ENCODE measurements at regions not wholly inside any gene's neighbourhood (a gene's known extent, or its start where the extent isn't known, plus 50 kb on each side); places are given as distances from the start of the nearest gene placed in this dataset.

DNA sequence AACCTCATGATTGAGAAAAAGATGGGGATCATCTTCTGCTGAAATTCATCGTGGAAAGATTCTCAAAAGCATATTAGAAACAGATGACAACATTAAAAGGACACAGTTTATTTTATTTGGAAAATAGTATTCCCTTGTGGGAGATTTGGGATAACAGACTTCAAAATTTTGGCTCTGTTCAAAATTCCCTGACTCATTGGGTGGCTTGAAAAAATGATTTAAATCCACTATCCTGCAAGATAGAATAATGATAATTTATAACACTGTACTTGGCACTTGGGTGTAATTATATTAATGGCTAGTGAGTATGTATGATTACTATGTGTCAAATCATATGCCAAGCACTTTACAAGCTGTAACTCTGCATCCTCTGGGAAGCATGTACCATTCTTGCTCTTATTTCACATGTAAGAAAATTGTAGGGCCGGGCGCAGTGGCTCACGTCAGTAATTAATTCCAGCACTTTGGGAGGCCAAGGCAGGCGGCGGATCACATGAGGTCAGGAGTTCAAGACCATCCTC is 128.8 kb downstream of the LMNTD1 start:
- DNase-seq: no peak
- no peak for TF ChIP-seq CTCF (IDR thresholded peaks at IDR 0.05; ENCODE audit: partially characterized antibody, unreplicated experiment)
- H3K27ac Mint-ChIP-seq (ENCODE audit: unreplicated experiment): no peak overlapping the region
- H3K4me3 Mint-ChIP-seq (ENCODE audit: unreplicated experiment): no peak overlapping the region
- H3K4me1 Mint-ChIP-seq (ENCODE audit: low read depth, unreplicated experiment): peaks cover 2% of the 10 kb centered on the region
- no peaks in the 10 kb centered on the region for H3K9me3 Mint-ChIP-seq (ENCODE audit: unreplicated experiment)
- H3K27me3 Mint-ChIP-seq (ENCODE audit: unreplicated experiment): no peaks in the 10 kb centered on the region
- no peaks in the 10 kb centered on the region for H3K36me3 Mint-ChIP-seq (ENCODE audit: unreplicated experiment)

DNA sequence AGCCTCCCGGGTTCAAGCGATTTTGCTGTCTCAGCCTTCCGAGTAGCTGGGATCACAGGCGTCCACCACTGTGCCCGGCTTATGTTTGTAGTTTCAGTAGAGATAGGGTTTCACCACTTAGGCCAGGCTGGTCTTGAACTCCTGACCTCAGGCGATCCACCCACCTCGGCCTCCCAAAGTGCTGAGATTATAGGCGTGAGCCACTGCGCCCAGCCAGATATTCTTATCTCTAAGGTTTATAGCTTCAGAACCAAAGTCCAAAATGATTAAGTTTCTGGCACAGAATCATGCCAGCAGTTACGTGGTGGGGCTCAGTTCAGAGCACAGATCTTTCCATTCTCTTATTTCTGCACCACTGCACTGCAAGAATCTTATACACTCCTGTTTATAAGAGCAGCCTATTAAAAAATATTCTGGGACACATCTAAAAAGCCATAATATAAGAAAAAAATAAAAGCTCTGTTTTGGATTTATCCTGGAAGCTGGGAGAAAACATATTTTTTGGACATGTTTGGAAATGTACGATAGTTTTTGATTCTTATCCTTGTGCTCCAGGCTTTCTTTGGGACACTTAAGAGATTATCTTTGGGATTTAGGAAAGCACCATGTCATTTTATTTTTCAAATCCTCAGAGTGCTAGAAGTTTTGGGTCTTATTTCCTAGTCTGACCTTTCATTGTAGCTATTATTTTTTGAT is 129.6 kb downstream of the LMNTD1 start:
- TF ChIP-seq CTCF (IDR thresholded peaks at IDR 0.05; ENCODE audit: partially characterized antibody, unreplicated experiment): no peak
- Mint-ChIP-seq H3K27me3 (ENCODE audit: unreplicated experiment) (no peaks in the 10 kb centered on the region), H3K4me3 (ENCODE audit: unreplicated experiment) (no peak overlapping the region), H3K36me3 (ENCODE audit: unreplicated experiment) (no peaks in the 10 kb centered on the region), H3K4me1 (ENCODE audit: low read depth, unreplicated experiment) (peaks cover 2% of the 10 kb centered on the region), H3K9me3 (ENCODE audit: unreplicated experiment) (no peaks in the 10 kb centered on the region), H3K27ac (ENCODE audit: unreplicated experiment) (no peak overlapping the region)
- DNase-seq: no peak

DNA sequence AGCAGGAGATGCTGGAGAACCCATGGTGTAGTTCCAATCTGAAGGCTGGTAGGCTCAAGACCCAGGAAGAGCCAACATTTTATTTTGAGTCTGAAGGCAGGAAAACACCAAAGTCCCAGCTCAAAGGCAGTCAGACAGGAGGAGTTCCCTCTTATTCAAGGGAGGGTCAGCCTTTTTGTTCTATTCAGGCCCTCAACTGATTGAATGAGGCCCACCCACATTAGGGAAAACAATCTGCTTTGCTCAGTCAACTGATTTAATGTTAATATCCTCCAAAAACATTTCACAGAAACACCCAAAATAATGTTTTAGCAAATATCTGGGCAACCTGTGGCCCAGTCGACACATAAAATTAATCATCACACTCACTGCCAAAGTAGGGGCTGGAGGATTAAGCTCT is 130.8 kb downstream of the LMNTD1 start:
- H3K9me3 Mint-ChIP-seq (ENCODE audit: unreplicated experiment): no peaks in the 10 kb centered on the region
- no peak overlapping the region for H3K4me3 Mint-ChIP-seq (ENCODE audit: unreplicated experiment)
- DNase-seq: no peak
- H3K36me3 Mint-ChIP-seq (ENCODE audit: unreplicated experiment): no peaks in the 10 kb centered on the region
- no peaks in the 10 kb centered on the region for H3K27me3 Mint-ChIP-seq (ENCODE audit: unreplicated experiment)
- no peak overlapping the region for H3K27ac Mint-ChIP-seq (ENCODE audit: unreplicated experiment)
- no peak for TF ChIP-seq CTCF (IDR thresholded peaks at IDR 0.05; ENCODE audit: partially characterized antibody, unreplicated experiment)
- H3K4me1 Mint-ChIP-seq (ENCODE audit: low read depth, unreplicated experiment): peaks cover 2% of the 10 kb centered on the region

GRCh38 chr12:25421651-25422167 is 131.4 kb downstream of the LMNTD1 start:
- Mint-ChIP-seq H3K4me3 (ENCODE audit: unreplicated experiment) (no peak overlapping the region), H3K9me3 (ENCODE audit: unreplicated experiment) (no peaks in the 10 kb centered on the region), H3K4me1 (ENCODE audit: low read depth, unreplicated experiment) (peaks cover 2% of the 10 kb centered on the region), H3K27me3 (ENCODE audit: unreplicated experiment) (no peaks in the 10 kb centered on the region), H3K27ac (ENCODE audit: unreplicated experiment) (no peak overlapping the region), H3K36me3 (ENCODE audit: unreplicated experiment) (no peaks in the 10 kb centered on the region)
- no peak for TF ChIP-seq CTCF (IDR thresholded peaks at IDR 0.05; ENCODE audit: partially characterized antibody, unreplicated experiment)
- no peak for DNase-seq

- peaks cover under 1% of the 10 kb centered on the region for H3K9me3 Mint-ChIP-seq (ENCODE audit: unreplicated experiment)
- no peak overlapping the region for H3K4me3 Mint-ChIP-seq (ENCODE audit: unreplicated experiment)
- no peaks in the 10 kb centered on the region for H3K27me3 Mint-ChIP-seq (ENCODE audit: unreplicated experiment)
- H3K4me1 Mint-ChIP-seq (ENCODE audit: low read depth, unreplicated experiment): peaks cover 2% of the 10 kb centered on the region
- DNase-seq: no peak
- H3K36me3 Mint-ChIP-seq (ENCODE audit: unreplicated experiment): no peaks in the 10 kb centered on the region
- no peak for TF ChIP-seq CTCF (IDR thresholded peaks at IDR 0.05; ENCODE audit: partially characterized antibody, unreplicated experiment)
- no peak overlapping the region for H3K27ac Mint-ChIP-seq (ENCODE audit: unreplicated experiment)
Measured at GRCh38 chr12:25420116-25420515, 133.0 kb downstream of the LMNTD1 start.
